ENCODE measurements at regions not wholly inside any gene's neighbourhood (a gene's known extent, or its start where the extent isn't known, plus 50 kb on each side); places are given as distances from the start of the nearest gene placed in this dataset.

- TF ChIP-seq, protein P1, sequence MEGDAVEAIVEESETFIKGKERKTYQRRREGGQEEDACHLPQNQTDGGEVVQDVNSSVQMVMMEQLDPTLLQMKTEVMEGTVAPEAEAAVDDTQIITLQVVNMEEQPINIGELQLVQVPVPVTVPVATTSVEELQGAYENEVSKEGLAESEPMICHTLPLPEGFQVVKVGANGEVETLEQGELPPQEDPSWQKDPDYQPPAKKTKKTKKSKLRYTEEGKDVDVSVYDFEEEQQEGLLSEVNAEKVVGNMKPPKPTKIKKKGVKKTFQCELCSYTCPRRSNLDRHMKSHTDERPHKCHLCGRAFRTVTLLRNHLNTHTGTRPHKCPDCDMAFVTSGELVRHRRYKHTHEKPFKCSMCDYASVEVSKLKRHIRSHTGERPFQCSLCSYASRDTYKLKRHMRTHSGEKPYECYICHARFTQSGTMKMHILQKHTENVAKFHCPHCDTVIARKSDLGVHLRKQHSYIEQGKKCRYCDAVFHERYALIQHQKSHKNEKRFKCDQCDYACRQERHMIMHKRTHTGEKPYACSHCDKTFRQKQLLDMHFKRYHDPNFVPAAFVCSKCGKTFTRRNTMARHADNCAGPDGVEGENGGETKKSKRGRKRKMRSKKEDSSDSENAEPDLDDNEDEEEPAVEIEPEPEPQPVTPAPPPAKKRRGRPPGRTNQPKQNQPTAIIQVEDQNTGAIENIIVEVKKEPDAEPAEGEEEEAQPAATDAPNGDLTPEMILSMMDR (conservative IDR thresholded peaks at IDR 0.05; ENCODE audit: low read depth in 2 of 2), result no peak
- TF ChIP-seq CREB1 (CRISPR knock-in tag; IDR thresholded peaks at IDR 0.05; ENCODE audit: low read depth), result no peak
- TF ChIP-seq POLR2AphosphoS5 (IDR thresholded peaks at IDR 0.05; ENCODE audit: low read depth), result no peak
- TF ChIP-seq ETS1 (IDR thresholded peaks at IDR 0.05), result no peak
- TF ChIP-seq EZH2phosphoT487 (IDR thresholded peaks at IDR 0.05; ENCODE audit: unreplicated experiment), result no peak
- TF ChIP-seq, protein P2, sequence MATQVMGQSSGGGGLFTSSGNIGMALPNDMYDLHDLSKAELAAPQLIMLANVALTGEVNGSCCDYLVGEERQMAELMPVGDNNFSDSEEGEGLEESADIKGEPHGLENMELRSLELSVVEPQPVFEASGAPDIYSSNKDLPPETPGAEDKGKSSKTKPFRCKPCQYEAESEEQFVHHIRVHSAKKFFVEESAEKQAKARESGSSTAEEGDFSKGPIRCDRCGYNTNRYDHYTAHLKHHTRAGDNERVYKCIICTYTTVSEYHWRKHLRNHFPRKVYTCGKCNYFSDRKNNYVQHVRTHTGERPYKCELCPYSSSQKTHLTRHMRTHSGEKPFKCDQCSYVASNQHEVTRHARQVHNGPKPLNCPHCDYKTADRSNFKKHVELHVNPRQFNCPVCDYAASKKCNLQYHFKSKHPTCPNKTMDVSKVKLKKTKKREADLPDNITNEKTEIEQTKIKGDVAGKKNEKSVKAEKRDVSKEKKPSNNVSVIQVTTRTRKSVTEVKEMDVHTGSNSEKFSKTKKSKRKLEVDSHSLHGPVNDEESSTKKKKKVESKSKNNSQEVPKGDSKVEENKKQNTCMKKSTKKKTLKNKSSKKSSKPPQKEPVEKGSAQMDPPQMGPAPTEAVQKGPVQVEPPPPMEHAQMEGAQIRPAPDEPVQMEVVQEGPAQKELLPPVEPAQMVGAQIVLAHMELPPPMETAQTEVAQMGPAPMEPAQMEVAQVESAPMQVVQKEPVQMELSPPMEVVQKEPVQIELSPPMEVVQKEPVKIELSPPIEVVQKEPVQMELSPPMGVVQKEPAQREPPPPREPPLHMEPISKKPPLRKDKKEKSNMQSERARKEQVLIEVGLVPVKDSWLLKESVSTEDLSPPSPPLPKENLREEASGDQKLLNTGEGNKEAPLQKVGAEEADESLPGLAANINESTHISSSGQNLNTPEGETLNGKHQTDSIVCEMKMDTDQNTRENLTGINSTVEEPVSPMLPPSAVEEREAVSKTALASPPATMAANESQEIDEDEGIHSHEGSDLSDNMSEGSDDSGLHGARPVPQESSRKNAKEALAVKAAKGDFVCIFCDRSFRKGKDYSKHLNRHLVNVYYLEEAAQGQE (IDR thresholded peaks at IDR 0.05; ENCODE audit: unreplicated experiment), result no peak
- TF ChIP-seq EZH2 (IDR thresholded peaks at IDR 0.05; ENCODE audit: low read depth, unreplicated experiment), result no peak
- TF ChIP-seq ZNF114 (CRISPR knock-in tag; IDR thresholded peaks at IDR 0.05), result no peak
- TF ChIP-seq JUNB (IDR thresholded peaks at IDR 0.05; ENCODE audit: unreplicated experiment), result no peak
These were observed 62.9 kb downstream of the TEX35 start for GRCh38 chr1:178575611-178576361.
